GM20000 (cell line): ENCODE measurements at regions not wholly inside any gene's neighbourhood (a gene's known extent, or its start where the extent isn't known, plus 50 kb on each side); places are given as distances from the start of the nearest gene placed in this dataset.

Experiments
- DNase-seq: peaks from one replicate; pipeline ENCODE4 v3.0.0; 2012; ENCODE audit warnings: low spot score
- CTCF ChIP-seq: IDR thresholded peaks from 2 replicates; pipeline ENCODE4 v1.5.1; 2012; ENCODE audit warnings: mild to moderate bottlenecking, control low read depth; ENCODE audit errors: extremely low read depth, missing control alignments

- no peak for DNase-seq
- TF ChIP-seq CTCF = no peak
Measured at GRCh38 chr1:194807530-194808220, 1621.3 kb upstream of the B3GALT2 start.

- DNase-seq = no peak
- no peak for TF ChIP-seq CTCF
Measured at GRCh38 chr1:194802572-194802971, 1616.2 kb upstream of the B3GALT2 start.

- no peak for TF ChIP-seq CTCF
- DNase-seq = no peak
Measured at GRCh38 chr1:194795917-194796593, 1609.6 kb upstream of the B3GALT2 start.

GRCh38 chr1:194787001-194787400, 1600.6 kb upstream of the B3GALT2 start:
- TF ChIP-seq CTCF = no peak
- no peak for DNase-seq

- DNase-seq = no peak
- TF ChIP-seq CTCF = no peak
Measured at GRCh38 chr1:194786027-194786426, 1599.6 kb upstream of the B3GALT2 start.

GRCh38 chr1:194776657-194777056, 1590.2 kb upstream of the B3GALT2 start:
- no peak for TF ChIP-seq CTCF
- DNase-seq = no peak

- no peak for DNase-seq
- TF ChIP-seq CTCF = no peak
Measured at GRCh38 chr1:194774535-194774934, 1588.1 kb upstream of the B3GALT2 start.
